ENCODE measurements at regions not wholly inside any gene's neighbourhood (a gene's known extent, or its start where the extent isn't known, plus 50 kb on each side); places are given as distances from the start of the nearest gene placed in this dataset.

- DNase-seq (ENCODE audit: low read depth in 4 of 6, low spot score in 6 of 6): no peak
- no peak overlapping the region for H3K4me3 ChIP-seq (ENCODE audit: low read depth, low read length)
- no peak overlapping the region for H3K27ac ChIP-seq (ENCODE audit: low read depth, low read length)
- 84% methylated on average over 6 of the region's 6 CpGs for WGBS (ENCODE audit: insufficient coverage)
- H3K36me3 ChIP-seq (ENCODE audit: control insufficient read depth, insufficient read depth, low read length): no peaks in the 10 kb centered on the region
- no peaks in the 10 kb centered on the region for H3K9me3 ChIP-seq (ENCODE audit: control insufficient read depth, insufficient read depth, low read length)
- H3K27me3 ChIP-seq (ENCODE audit: control insufficient read depth, insufficient read depth, low read length): no peaks in the 10 kb centered on the region
- H3K4me1 ChIP-seq (ENCODE audit: control insufficient read depth, insufficient read depth, low read length): no peaks in the 10 kb centered on the region
Observed at GRCh38 chr6:156507106-156507505, 270.1 kb upstream of the ARID1B start.

DNA sequence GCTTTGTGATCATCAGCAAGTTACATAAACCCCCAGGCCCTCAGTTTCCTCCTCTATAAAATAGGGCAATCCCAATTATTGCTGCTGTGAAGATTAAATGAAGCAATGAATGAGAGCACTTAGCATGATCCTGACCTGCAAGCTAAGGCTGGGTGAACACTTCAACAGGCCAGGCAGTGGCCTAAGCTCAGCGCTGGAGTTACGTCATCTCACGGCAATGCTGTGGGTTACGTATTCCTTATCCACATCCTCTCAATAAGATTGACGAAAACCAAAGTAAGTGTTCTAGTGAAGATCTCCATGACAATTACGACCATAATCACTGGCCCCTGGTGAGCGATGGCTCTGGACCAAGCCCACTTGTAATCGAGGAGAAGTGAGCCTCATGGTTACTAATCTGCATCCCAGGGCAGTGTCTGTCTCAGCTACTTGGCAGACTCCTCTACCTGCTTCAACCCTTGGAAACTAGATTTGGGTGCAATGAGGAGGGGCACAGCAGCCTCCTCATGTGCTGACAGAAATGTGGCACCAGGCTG, 274.1 kb upstream of the ARID1B start:
- Histone ChIP-seq H3K36me3 (ENCODE audit: control insufficient read depth, insufficient read depth, low read length) (no peaks in the 10 kb centered on the region), H3K27me3 (ENCODE audit: control insufficient read depth, insufficient read depth, low read length) (no peaks in the 10 kb centered on the region), H3K4me1 (ENCODE audit: control insufficient read depth, insufficient read depth, low read length) (no peaks in the 10 kb centered on the region), H3K9me3 (ENCODE audit: control insufficient read depth, insufficient read depth, low read length) (no peaks in the 10 kb centered on the region), H3K4me3 (ENCODE audit: low read depth, low read length) (no peak overlapping the region), H3K27ac (ENCODE audit: low read depth, low read length) (no peak overlapping the region)
- DNase-seq (ENCODE audit: low read depth in 4 of 6, low spot score in 6 of 6): no peak
- WGBS (ENCODE audit: insufficient coverage): 90% methylated on average over 7 of the region's 8 CpGs

DNA sequence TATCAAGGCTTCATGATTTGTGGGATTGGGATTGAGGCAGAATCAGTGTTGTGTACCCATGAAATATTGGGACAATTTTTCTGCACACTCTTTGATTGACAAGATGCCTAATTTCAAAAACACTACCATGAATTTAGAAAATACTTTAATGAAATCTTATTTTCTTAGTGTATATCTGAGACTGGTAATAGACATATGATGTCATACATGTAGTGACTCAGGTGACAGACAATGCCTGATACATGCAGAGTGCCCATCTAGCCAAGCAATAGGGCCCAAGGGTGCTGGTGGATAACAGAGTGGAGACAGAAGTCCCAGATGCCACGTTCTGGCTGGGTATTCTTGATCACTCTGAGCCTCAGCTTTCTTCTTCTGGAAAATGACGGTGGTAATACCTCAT, 279.6 kb upstream of the ARID1B start:
- 71% methylated on average over 1 of the region's 2 CpGs for WGBS (ENCODE audit: insufficient coverage)
- Histone ChIP-seq H3K4me3 (ENCODE audit: low read depth, low read length) (no peak overlapping the region), H3K27me3 (ENCODE audit: control insufficient read depth, insufficient read depth, low read length) (no peaks in the 10 kb centered on the region), H3K9me3 (ENCODE audit: control insufficient read depth, insufficient read depth, low read length) (no peaks in the 10 kb centered on the region), H3K4me1 (ENCODE audit: control insufficient read depth, insufficient read depth, low read length) (no peaks in the 10 kb centered on the region), H3K36me3 (ENCODE audit: control insufficient read depth, insufficient read depth, low read length) (no peaks in the 10 kb centered on the region), H3K27ac (ENCODE audit: low read depth, low read length) (no peak overlapping the region)
- no peak for DNase-seq (ENCODE audit: low read depth in 4 of 6, low spot score in 6 of 6)

- Histone ChIP-seq H3K27me3 (ENCODE audit: control insufficient read depth, insufficient read depth, low read length) (no peaks in the 10 kb centered on the region), H3K9me3 (ENCODE audit: control insufficient read depth, insufficient read depth, low read length) (no peaks in the 10 kb centered on the region), H3K27ac (ENCODE audit: low read depth, low read length) (no peak overlapping the region), H3K36me3 (ENCODE audit: control insufficient read depth, insufficient read depth, low read length) (no peaks in the 10 kb centered on the region), H3K4me3 (ENCODE audit: low read depth, low read length) (no peak overlapping the region), H3K4me1 (ENCODE audit: control insufficient read depth, insufficient read depth, low read length) (no peaks in the 10 kb centered on the region)
- WGBS (ENCODE audit: insufficient coverage): no CpG with 5 or more reads among the region's 2 CpGs
- DNase-seq (ENCODE audit: low read depth in 4 of 6, low spot score in 6 of 6): no peak
Observed at GRCh38 chr6:156487877-156488276, 289.3 kb upstream of the ARID1B start.

DNA sequence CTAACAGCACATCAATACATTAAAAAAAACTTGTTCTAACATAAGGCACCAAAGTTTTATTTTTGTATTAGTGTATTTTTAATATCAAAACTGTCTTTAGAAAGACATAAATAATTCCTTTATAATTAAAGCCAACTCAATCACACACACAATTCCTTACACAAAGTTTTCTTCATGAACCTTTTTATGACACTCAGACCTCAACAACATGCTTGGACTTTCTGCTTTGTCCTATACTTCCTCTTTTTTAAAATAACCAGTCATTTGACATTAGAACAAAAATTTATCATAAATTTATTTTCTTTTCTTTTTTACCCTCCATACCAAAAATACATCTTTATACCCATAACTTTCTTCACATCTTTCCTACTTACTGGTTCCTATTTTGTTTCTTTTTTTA, 292.0 kb upstream of the ARID1B start:
- Histone ChIP-seq H3K4me3 (ENCODE audit: low read depth, low read length) (no peak overlapping the region), H3K27ac (ENCODE audit: low read depth, low read length) (no peak overlapping the region), H3K9me3 (ENCODE audit: control insufficient read depth, insufficient read depth, low read length) (no peaks in the 10 kb centered on the region), H3K4me1 (ENCODE audit: control insufficient read depth, insufficient read depth, low read length) (no peaks in the 10 kb centered on the region), H3K27me3 (ENCODE audit: control insufficient read depth, insufficient read depth, low read length) (no peaks in the 10 kb centered on the region), H3K36me3 (ENCODE audit: control insufficient read depth, insufficient read depth, low read length) (no peaks in the 10 kb centered on the region)
- DNase-seq (ENCODE audit: low read depth in 4 of 6, low spot score in 6 of 6): no peak

DNA sequence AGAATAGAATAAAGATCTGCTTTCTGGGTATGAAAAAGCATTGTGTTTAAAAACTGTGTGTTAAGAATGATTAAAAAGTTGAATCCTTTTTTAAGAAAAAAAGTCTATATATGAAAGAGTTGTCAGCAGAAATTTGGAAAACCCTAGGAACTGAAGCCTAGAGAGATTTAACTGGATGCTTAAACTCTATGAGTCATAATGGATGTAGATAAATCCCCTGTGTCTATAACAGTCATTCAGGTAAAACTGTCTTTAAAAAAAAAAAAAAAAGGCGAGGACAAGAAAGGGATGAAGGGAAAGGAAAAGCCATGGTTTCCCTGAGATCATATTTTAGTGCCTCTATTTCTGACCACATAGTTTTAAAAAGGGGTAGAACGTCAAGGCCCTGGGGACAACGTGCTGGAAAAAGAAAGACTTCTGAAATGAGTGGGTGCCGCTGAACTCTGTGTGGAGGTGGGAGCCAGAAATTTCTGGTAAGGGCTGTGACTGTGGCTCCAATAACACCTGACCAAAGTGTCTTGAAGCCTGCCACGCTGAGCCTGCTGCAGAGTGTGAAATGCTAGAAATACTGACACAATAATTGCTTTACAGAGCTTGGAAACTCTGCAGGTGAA, 302.6 kb upstream of the ARID1B start:
- no peaks in the 10 kb centered on the region for H3K27me3 ChIP-seq (ENCODE audit: control insufficient read depth, insufficient read depth, low read length)
- DNase-seq (ENCODE audit: low read depth in 4 of 6, low spot score in 6 of 6): no peak
- 93% methylated on average over 4 of the region's 5 CpGs for WGBS (ENCODE audit: insufficient coverage)
- no peaks in the 10 kb centered on the region for H3K4me1 ChIP-seq (ENCODE audit: control insufficient read depth, insufficient read depth, low read length)
- H3K9me3 ChIP-seq (ENCODE audit: control insufficient read depth, insufficient read depth, low read length): no peaks in the 10 kb centered on the region
- no peaks in the 10 kb centered on the region for H3K36me3 ChIP-seq (ENCODE audit: control insufficient read depth, insufficient read depth, low read length)
- no peak overlapping the region for H3K27ac ChIP-seq (ENCODE audit: low read depth, low read length)
- no peak overlapping the region for H3K4me3 ChIP-seq (ENCODE audit: low read depth, low read length)

DNA sequence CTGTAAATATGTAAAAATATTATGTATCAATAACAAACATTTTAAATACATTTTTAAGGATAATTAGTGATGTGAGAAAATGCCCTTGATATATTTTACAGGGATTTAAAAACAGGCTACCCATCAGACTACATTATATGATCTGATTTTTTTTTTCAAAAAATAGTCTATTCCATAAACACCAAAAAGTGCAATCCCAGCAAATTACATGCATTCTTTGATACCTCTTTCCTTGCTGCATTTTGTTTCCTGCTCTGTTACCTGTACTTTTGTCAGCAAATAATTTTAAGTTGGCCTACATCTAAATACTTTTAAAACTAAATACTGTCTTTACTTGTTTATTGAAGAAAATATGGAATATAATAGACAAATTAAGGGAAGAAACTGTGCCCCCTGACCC, 306.2 kb upstream of the ARID1B start:
- Histone ChIP-seq H3K27me3 (ENCODE audit: control insufficient read depth, insufficient read depth, low read length) (no peaks in the 10 kb centered on the region), H3K36me3 (ENCODE audit: control insufficient read depth, insufficient read depth, low read length) (no peaks in the 10 kb centered on the region), H3K4me3 (ENCODE audit: low read depth, low read length) (no peak overlapping the region), H3K4me1 (ENCODE audit: control insufficient read depth, insufficient read depth, low read length) (no peaks in the 10 kb centered on the region), H3K9me3 (ENCODE audit: control insufficient read depth, insufficient read depth, low read length) (no peaks in the 10 kb centered on the region), H3K27ac (ENCODE audit: low read depth, low read length) (no peak overlapping the region)
- no peak for DNase-seq (ENCODE audit: low read depth in 4 of 6, low spot score in 6 of 6)

DNA sequence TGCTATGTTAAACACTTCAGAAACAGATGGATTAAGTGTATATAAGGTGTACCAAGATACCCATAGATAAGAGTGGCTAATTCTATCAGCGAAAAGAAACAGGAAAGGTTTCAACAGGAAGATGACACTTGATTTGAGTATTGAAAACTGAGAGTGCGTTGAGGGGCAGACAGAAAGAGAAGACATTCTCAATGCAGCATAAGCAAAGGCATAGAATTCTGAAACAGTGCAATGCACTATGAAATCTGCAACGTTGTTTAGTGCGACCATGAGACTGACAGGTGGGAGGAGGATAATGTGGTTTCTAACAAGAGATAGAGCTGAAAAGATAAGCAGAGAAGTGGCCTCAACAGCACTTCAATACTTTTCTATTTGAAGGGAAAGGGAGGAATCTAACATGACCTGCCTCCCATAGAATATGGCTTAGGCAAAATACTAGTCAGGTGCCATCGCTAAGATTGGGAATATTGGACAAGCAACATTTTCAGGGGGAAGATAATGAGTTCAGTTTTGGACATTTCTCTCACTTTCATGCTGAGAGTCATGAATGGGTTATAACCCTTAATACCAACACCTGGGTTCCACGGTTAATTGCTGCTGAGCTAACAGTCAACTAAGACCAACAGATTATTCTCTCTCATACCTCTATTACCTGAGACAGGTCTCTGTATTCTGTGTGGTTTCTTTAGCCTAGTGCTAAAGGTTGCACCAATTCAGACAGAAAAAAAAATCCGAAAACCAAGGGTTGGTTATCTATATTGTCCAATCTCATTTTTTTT, 312.9 kb upstream of the ARID1B start:
- 50% methylated on average over 2 of the region's 7 CpGs for WGBS (ENCODE audit: insufficient coverage)
- DNase-seq (ENCODE audit: low read depth in 4 of 6, low spot score in 6 of 6): no peak
- Histone ChIP-seq H3K9me3 (ENCODE audit: control insufficient read depth, insufficient read depth, low read length) (no peaks in the 10 kb centered on the region), H3K27ac (ENCODE audit: low read depth, low read length) (no peak overlapping the region), H3K4me3 (ENCODE audit: low read depth, low read length) (no peak overlapping the region), H3K4me1 (ENCODE audit: control insufficient read depth, insufficient read depth, low read length) (no peaks in the 10 kb centered on the region), H3K27me3 (ENCODE audit: control insufficient read depth, insufficient read depth, low read length) (no peaks in the 10 kb centered on the region), H3K36me3 (ENCODE audit: control insufficient read depth, insufficient read depth, low read length) (no peaks in the 10 kb centered on the region)

DNA sequence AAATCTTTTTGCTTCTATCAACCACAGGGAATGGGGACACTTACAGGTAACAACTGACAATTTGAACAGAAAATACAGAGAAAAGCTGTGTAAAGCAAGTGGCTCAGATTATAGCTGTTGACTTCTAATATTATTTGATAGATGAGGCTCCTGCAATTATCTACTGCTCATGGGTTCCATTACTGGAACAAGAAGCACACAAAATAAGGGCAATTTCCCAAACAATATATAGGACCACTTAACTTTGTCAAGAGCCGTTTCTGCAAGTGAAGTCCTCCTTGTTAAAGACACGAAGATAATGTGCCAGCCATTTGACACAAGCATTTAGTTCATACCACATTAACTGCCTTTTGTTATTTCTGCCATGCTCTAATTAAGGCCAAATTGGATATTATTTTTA, 315.5 kb upstream of the ARID1B start:
- H3K4me1 ChIP-seq (ENCODE audit: control insufficient read depth, insufficient read depth, low read length): no peaks in the 10 kb centered on the region
- H3K4me3 ChIP-seq (ENCODE audit: low read depth, low read length): no peak overlapping the region
- no peaks in the 10 kb centered on the region for H3K27me3 ChIP-seq (ENCODE audit: control insufficient read depth, insufficient read depth, low read length)
- H3K9me3 ChIP-seq (ENCODE audit: control insufficient read depth, insufficient read depth, low read length): no peaks in the 10 kb centered on the region
- DNase-seq (ENCODE audit: low read depth in 4 of 6, low spot score in 6 of 6): no peak
- H3K36me3 ChIP-seq (ENCODE audit: control insufficient read depth, insufficient read depth, low read length): no peaks in the 10 kb centered on the region
- H3K27ac ChIP-seq (ENCODE audit: low read depth, low read length): no peak overlapping the region
- WGBS (ENCODE audit: insufficient coverage): no CpG with 5 or more reads among the region's 2 CpGs

DNA sequence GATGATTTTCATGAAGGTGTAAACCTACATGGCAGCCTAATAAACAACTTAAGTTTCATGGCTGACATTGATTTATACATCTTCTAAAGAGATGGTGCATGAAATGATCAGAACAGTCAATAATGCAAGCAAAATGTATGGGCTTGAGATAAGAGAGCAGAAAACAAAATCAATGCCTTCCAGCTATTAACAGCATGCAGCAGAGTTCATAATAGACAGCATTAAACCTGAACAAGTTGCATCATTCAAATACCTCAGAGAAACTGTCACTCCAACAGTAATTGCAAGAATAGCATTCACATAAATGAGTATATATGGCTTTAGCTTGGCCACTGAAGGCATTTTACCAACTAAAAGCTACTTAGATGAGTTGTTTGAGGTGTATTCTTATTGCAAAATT, 319.6 kb upstream of the ARID1B start:
- Histone ChIP-seq H3K27me3 (ENCODE audit: control insufficient read depth, insufficient read depth, low read length) (no peaks in the 10 kb centered on the region), H3K4me1 (ENCODE audit: control insufficient read depth, insufficient read depth, low read length) (no peaks in the 10 kb centered on the region), H3K9me3 (ENCODE audit: control insufficient read depth, insufficient read depth, low read length) (no peaks in the 10 kb centered on the region), H3K27ac (ENCODE audit: low read depth, low read length) (no peak overlapping the region), H3K4me3 (ENCODE audit: low read depth, low read length) (no peak overlapping the region), H3K36me3 (ENCODE audit: control insufficient read depth, insufficient read depth, low read length) (no peaks in the 10 kb centered on the region)
- DNase-seq (ENCODE audit: low read depth in 4 of 6, low spot score in 6 of 6): peak in 1 of 6 donors; percentile 45
